ENCODE measurements at regions not wholly inside any gene's neighbourhood (a gene's known extent, or its start where the extent isn't known, plus 50 kb on each side); places are given as distances from the start of the nearest gene placed in this dataset.

- Histone ChIP-seq H2AK5ac (ENCODE audit: low read depth, low read length) (0 out of 2 replicates have a peak overlapping the region, but pooled peaks have one; percentile 53), H3K23me2 (ENCODE audit: low read depth, low read length) (no peaks in the 10 kb centered on the region), H3K9me3 (ENCODE audit: insufficient read depth in 2 of 2, low read depth in 1 of 2, low read length in 1 of 2) (no peaks in the 10 kb centered on the region), H3K79me1 (ENCODE audit: low read depth, low read length) (no peaks in the 10 kb centered on the region), H3K4me1 (replicated peaks in 1 of 4; ENCODE audit: control insufficient read depth in 3 of 4, insufficient read depth in 4 of 4, low read length in 3 of 4) (peaks cover 0 to 3% (median 0%) of the 10 kb centered on the region in 4 experiments; a peak in 2 of 7 replicates), H2BK12ac (ENCODE audit: low read depth, low read length) (peak overlapping the region; percentile 75; the same call in 1 of the 2 replicates), H2BK15ac (ENCODE audit: low read length) (0 out of 2 replicates have a peak overlapping the region, but pooled peaks have one; percentile 61), H3K4ac (replicated peaks; ENCODE audit: insufficient read length, low read depth, low read length) (no peak overlapping the region), H3K4me2 (ENCODE audit: insufficient read depth in 1 of 2, low read depth in 2 of 2, low read length in 2 of 2) (no peak overlapping the region), H4K5ac (ENCODE audit: insufficient read length, low read depth, low read length) (no peak overlapping the region), H3K14ac (ENCODE audit: insufficient read length) (no peak overlapping the region), H3K27ac (ENCODE audit: low read depth, low read length) (no peak overlapping the region), H4K20me1 (replicated peaks in 1 of 2; ENCODE audit: control insufficient read depth in 1 of 2, insufficient read depth in 2 of 2, low read length in 2 of 2) (no peaks in the 10 kb centered on the region), H3K9ac (replicated peaks in 1 of 4; ENCODE audit: extremely low read depth in 1 of 4, low read depth in 3 of 4, low read length in 3 of 4) (no peak overlapping the region), H3K18ac (ENCODE audit: extremely low read depth, low read length) (no peak overlapping the region; the same call in 1 of the 2 replicates), H2BK20ac (ENCODE audit: low read length) (no peak overlapping the region), H3K79me2 (ENCODE audit: control insufficient read depth in 1 of 2, insufficient read depth in 2 of 2, low read length in 2 of 2) (no peaks in the 10 kb centered on the region), H3K56ac (replicated peaks; ENCODE audit: insufficient read length, low read depth, low read length) (no peak overlapping the region), H4K8ac (ENCODE audit: extremely low read depth, insufficient read depth, low read length) (no peak overlapping the region), H3K4me3 (ENCODE audit: extremely low read depth in 1 of 4, insufficient read depth in 2 of 4, low read depth in 3 of 4, low read length in 4 of 4) (no peak overlapping the region), H3K36me3 (ENCODE audit: control insufficient read depth in 2 of 4, insufficient read depth in 4 of 4, low read length in 3 of 4) (no peaks in the 10 kb centered on the region), H3K27me3 (replicated peaks in 1 of 4; ENCODE audit: control insufficient read depth in 3 of 4, extremely low read depth in 1 of 4, insufficient read depth in 3 of 4, low read length in 3 of 4) (no peaks in the 10 kb centered on the region), H2BK120ac (replicated peaks; ENCODE audit: low read depth, low read length) (no peak overlapping the region), H2AFZ (ENCODE audit: low read length) (no peak overlapping the region), H3K23ac (ENCODE audit: insufficient read length) (no peak overlapping the region), H2BK5ac (ENCODE audit: low read depth, low read length) (no peak overlapping the region), H4K91ac (replicated peaks; ENCODE audit: insufficient read length, low read length) (peak overlapping the region; percentile 46)
- 86% methylated on average over 15 of the region's 16 CpGs; no CpG with 5 or more reads in 1 of the 2 experiments for WGBS, 2 experiments (ENCODE audit: extremely low coverage in 1 of 2, insufficient coverage in 1 of 2, insufficient read length in 1 of 2, insufficient replicate concordance in 2 of 2, low coverage in 1 of 2, low lambda C conversion rate in 2 of 2, missing lambda C conversion rate in 1 of 2)
- ChIA-PET CTCF (ENCODE audit: partially characterized antibody) (interaction anchor here (0.9 to 5.8 kb wide), 7 partner anchors 9 to 142 kb away, joined by 3 to 45 read pairs (median 3); no protein-coding TSS in a partner anchor), POLR2A (ENCODE audit: partially characterized antibody) (interaction anchor here (0.8 to 2.2 kb wide), 2 partner anchors 9 to 13 kb away, joined by 3 to 8 read pairs; no protein-coding TSS in a partner anchor)
- no peak for DNase-seq (ENCODE audit: low read depth in 1 of 2, low spot score in 2 of 2)
- FAIRE-seq, result no peak
- no peak for TF ChIP-seq KDM4A (IDR thresholded peaks at IDR 0.05; ENCODE audit: low read depth, low read length, severe bottlenecking)
- TF ChIP-seq PHF8 (conservative IDR thresholded peaks at IDR 0.05; ENCODE audit: low read depth, low read length), result no peak
- no peak for TF ChIP-seq FOSL1 (IDR thresholded peaks at IDR 0.05; ENCODE audit: insufficient read depth, low read depth, low read length)
- no peak for TF ChIP-seq USF2 (IDR thresholded peaks at IDR 0.05; ENCODE audit: low read length)
- no peak for TF ChIP-seq BRCA1 (IDR thresholded peaks at IDR 0.05; ENCODE audit: low read depth, low read length)
- no peak for TF ChIP-seq SP1 (IDR thresholded peaks at IDR 0.05; ENCODE audit: low read depth, low read length)
- TF ChIP-seq SRF (IDR thresholded peaks at IDR 0.05; ENCODE audit: low read depth, low read length), result no peak
- no peak for TF ChIP-seq CBX5 (IDR thresholded peaks at IDR 0.05; ENCODE audit: low read depth, low read length)
- TF ChIP-seq JUND (IDR thresholded peaks at IDR 0.05; ENCODE audit: low read length), result no peak
These were observed 54.7 kb upstream of the SMAD6 start for GRCh38 chr15:66647358-66647757.
